Fibroblast of gingiva (primary cell): ENCODE measurements at regions not wholly inside any gene's neighbourhood (a gene's known extent, or its start where the extent isn't known, plus 50 kb on each side); places are given as distances from the start of the nearest gene placed in this dataset.

ENCODE experiments used
- DNase-seq: peaks from one replicate; pipeline ENCODE4 v3.0.0-alpha.2; 2011; ENCODE audit warnings: low read depth

- no peak for DNase-seq
Measured at GRCh38 chr6:113802779-113803178, 54.4 kb upstream of the MARCKS start.

GRCh38 chr6:113805173-113805790, 51.9 kb upstream of the MARCKS start:
- no peak for DNase-seq

- DNase-seq, result no peak
Measured at GRCh38 chr6:113805811-113806495, 51.2 kb upstream of the MARCKS start.
